ENCODE measurements at regions not wholly inside any gene's neighbourhood (a gene's known extent, or its start where the extent isn't known, plus 50 kb on each side); places are given as distances from the start of the nearest gene placed in this dataset.

GRCh38 chr10:83819609-83820008, 319.7 kb upstream of the GHITM start:
- TF ChIP-seq CTCF (IDR thresholded peaks at IDR 0.05; ENCODE audit: extremely low read depth in 1 of 2, insufficient read depth in 1 of 2, low read depth in 1 of 2, low read length in 2 of 2) (no peak), EZH2 (IDR thresholded peaks at IDR 0.05; ENCODE audit: borderline replicate concordance, low read depth, low read length, severe bottlenecking) (no peak)
- TF ChIP-seq, protein P1, sequence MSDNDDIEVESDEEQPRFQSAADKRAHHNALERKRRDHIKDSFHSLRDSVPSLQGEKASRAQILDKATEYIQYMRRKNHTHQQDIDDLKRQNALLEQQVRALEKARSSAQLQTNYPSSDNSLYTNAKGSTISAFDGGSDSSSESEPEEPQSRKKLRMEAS (IDR thresholded peaks at IDR 0.05; ENCODE audit: insufficient read depth, insufficient read length), result no peak

Measured in endothelial cell of umbilical vein (primary cell).